C4-2B (cell line): ENCODE measurements at regions not wholly inside any gene's neighbourhood (a gene's known extent, or its start where the extent isn't known, plus 50 kb on each side); places are given as distances from the start of the nearest gene placed in this dataset.

Source experiments
- CTCF ChIP-seq: fragments of 450-650 bp; conservative IDR thresholded peaks from 2 replicates; pipeline ENCODE4 v1.5.1; 2017; ENCODE audit warnings: mild to moderate bottlenecking
- ZFX ChIP-seq: fragments of 450-650 bp; IDR thresholded peaks from 2 replicates; pipeline ENCODE4 v1.6.1; 2017

GRCh38 chr14:23725980-23726710, 90.0 kb downstream of the DHRS2 start:
- TF ChIP-seq CTCF (no peak), ZFX (no peak)
